ENCODE measurements at regions not wholly inside any gene's neighbourhood (a gene's known extent, or its start where the extent isn't known, plus 50 kb on each side); places are given as distances from the start of the nearest gene placed in this dataset.

DNA sequence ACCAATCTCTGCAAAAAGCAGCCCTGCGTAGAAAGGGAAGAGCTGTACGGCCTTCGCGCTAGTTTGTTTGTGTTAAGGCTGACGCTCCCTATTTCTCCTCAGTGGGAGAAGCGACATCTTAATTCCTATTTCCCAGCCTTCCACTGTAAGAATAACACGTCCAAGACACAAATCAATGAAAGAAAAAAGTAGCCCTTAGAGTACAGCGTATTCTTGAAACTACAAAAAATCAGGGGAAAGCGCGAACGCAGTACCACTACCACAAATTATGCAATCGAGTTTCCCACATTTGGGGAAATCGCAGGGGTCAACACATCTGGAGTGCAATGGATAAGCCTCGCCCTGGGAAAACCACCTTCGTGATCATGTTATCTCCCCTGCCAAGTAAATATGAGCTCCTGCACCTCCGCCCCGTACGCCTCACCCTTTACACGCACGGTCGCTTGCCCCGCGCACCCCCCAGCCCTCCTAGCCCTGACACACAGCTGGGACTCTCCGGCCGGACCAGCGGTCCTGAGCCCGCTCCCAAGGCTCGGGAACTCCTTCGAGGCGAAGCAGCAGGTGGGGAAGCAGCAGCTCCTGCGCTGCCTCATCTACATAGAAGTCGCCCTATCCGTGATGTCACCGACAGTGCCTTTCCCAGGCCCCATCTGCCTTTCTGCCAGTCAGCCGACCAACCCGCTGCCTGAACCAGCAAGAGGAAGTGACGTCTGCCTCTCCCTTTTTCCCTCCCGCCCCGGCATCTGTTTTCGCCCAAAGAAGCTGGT, 94.7 kb downstream of the PPIAL4G start (continued):
- TF ChIP-seq, protein P1, sequence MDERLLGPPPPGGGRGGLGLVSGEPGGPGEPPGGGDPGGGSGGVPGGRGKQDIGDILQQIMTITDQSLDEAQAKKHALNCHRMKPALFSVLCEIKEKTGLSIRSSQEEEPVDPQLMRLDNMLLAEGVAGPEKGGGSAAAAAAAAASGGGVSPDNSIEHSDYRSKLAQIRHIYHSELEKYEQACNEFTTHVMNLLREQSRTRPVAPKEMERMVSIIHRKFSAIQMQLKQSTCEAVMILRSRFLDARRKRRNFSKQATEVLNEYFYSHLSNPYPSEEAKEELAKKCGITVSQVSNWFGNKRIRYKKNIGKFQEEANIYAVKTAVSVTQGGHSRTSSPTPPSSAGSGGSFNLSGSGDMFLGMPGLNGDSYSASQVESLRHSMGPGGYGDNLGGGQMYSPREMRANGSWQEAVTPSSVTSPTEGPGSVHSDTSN (CRISPR knock-in tag; IDR thresholded peaks at IDR 0.05; ENCODE audit: low read depth): no peak
- TF ChIP-seq, protein P1 (tag; conservative IDR thresholded peaks at IDR 0.05; ENCODE audit: low read depth): no peak
- TF ChIP-seq ZNF584 (CRISPR knock-in tag; IDR thresholded peaks at IDR 0.05; ENCODE audit: low read depth) (peak; percentile 67; the same call in 1 of the 2 replicates), FOXJ2 (tag; IDR thresholded peaks at IDR 0.05) (no peak), TBL1XR1 (IDR thresholded peaks at IDR 0.05; ENCODE audit: low read length in 2 of 2) (peak; percentile 18 to 32; a peak in 3 of 4 replicates), KDM5B (IDR thresholded peaks at IDR 0.05; ENCODE audit: insufficient replicate concordance, low read depth, low read length) (peak; percentile 58), SMARCA5 (IDR thresholded peaks at IDR 0.05) (no peak), RNF2 (IDR thresholded peaks at IDR 0.05) (peak; percentile 98), ZNF561 (CRISPR knock-in tag; conservative IDR thresholded peaks at IDR 0.05) (no peak), RBM15 (IDR thresholded peaks at IDR 0.05; ENCODE audit: insufficient read depth, low read length) (no peak), PRMT5 (CRISPR knock-in tag; IDR thresholded peaks at IDR 0.05) (no peak), BRF1 (IDR thresholded peaks at IDR 0.05; ENCODE audit: borderline replicate concordance, extremely low read depth, insufficient read length) (no peak), MYNN (IDR thresholded peaks at IDR 0.05) (peak; percentile 73), MYNN (CRISPR knock-in tag; IDR thresholded peaks at IDR 0.05) (no peak), ZNF707 (CRISPR knock-in tag; conservative IDR thresholded peaks at IDR 0.05) (no peak), HDAC3 (IDR thresholded peaks at IDR 0.05; ENCODE audit: borderline replicate concordance, partially characterized antibody) (peak; percentile 75), MBD2 (IDR thresholded peaks at IDR 0.05; ENCODE audit: borderline replicate concordance, low read depth) (peak; percentile 85), TAF7 (tag; IDR thresholded peaks at IDR 0.05) (no peak), HDAC1 (IDR thresholded peaks at IDR 0.05) (peak; percentile 69; a peak in 3 of 4 replicates)
- TF ChIP-seq, protein P2, sequence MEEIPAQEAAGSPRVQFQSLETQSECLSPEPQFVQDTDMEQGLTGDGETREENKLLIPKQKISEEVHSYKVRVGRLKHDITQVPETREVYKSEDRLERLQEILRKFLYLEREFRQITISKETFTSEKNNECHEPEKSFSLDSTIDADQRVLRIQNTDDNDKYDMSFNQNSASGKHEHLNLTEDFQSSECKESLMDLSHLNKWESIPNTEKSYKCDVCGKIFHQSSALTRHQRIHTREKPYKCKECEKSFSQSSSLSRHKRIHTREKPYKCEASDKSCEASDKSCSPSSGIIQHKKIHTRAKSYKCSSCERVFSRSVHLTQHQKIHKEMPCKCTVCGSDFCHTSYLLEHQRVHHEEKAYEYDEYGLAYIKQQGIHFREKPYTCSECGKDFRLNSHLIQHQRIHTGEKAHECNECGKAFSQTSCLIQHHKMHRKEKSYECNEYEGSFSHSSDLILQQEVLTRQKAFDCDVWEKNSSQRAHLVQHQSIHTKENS (CRISPR knock-in tag; IDR thresholded peaks at IDR 0.05): no peak
- TF ChIP-seq, protein P3, sequence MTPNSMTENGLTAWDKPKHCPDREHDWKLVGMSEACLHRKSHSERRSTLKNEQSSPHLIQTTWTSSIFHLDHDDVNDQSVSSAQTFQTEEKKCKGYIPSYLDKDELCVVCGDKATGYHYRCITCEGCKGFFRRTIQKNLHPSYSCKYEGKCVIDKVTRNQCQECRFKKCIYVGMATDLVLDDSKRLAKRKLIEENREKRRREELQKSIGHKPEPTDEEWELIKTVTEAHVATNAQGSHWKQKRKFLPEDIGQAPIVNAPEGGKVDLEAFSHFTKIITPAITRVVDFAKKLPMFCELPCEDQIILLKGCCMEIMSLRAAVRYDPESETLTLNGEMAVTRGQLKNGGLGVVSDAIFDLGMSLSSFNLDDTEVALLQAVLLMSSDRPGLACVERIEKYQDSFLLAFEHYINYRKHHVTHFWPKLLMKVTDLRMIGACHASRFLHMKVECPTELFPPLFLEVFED (CRISPR knock-in tag; conservative IDR thresholded peaks at IDR 0.05): peak; percentile 99
- TF ChIP-seq, protein P4, sequence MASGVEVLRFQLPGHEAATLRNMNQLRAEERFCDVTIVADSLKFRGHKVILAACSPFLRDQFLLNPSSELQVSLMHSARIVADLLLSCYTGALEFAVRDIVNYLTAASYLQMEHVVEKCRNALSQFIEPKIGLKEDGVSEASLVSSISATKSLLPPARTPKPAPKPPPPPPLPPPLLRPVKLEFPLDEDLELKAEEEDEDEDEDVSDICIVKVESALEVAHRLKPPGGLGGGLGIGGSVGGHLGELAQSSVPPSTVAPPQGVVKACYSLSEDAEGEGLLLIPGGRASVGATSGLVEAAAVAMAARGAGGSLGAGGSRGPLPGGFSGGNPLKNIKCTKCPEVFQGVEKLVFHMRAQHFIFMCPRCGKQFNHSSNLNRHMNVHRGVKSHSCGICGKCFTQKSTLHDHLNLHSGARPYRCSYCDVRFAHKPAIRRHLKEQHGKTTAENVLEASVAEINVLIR (CRISPR knock-in tag; IDR thresholded peaks at IDR 0.05): peak; percentile 87
- TF ChIP-seq, protein P5, sequence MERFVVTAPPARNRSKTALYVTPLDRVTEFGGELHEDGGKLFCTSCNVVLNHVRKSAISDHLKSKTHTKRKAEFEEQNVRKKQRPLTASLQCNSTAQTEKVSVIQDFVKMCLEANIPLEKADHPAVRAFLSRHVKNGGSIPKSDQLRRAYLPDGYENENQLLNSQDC (CRISPR knock-in tag; IDR thresholded peaks at IDR 0.05): peak; percentile 98

Measured in K562 (cell line).